Prostate gland (tissue), 2 donors: ENCODE measurements at regions not wholly inside any gene's neighbourhood (a gene's known extent, or its start where the extent isn't known, plus 50 kb on each side); places are given as distances from the start of the nearest gene placed in this dataset.

Source experiments
- POLR2A ChIP-seq: fragments of 450-650 bp; IDR thresholded peaks from one replicate; pipeline ENCODE4 v1.6.1; 2016; ENCODE audit warnings: antibody characterized with exemption, mild to moderate bottlenecking
- TF ChIP-seq, protein P1 (sequence below), 4 experiments: fragments of 200-600 bp in 2 of 4; fragments of 450-650 bp in 2 of 4; sonication (generic) in 2 of 4; IDR thresholded peaks; 1 replicate in 3 of 4; 2 replicates in 1 of 4; pipeline ENCODE4 v1.5.1; 2016 to 2019; ENCODE audit warnings: antibody characterized with exemption in 4 of 4, mild to moderate bottlenecking in 2 of 4, moderate library complexity in 2 of 4

DNA sequence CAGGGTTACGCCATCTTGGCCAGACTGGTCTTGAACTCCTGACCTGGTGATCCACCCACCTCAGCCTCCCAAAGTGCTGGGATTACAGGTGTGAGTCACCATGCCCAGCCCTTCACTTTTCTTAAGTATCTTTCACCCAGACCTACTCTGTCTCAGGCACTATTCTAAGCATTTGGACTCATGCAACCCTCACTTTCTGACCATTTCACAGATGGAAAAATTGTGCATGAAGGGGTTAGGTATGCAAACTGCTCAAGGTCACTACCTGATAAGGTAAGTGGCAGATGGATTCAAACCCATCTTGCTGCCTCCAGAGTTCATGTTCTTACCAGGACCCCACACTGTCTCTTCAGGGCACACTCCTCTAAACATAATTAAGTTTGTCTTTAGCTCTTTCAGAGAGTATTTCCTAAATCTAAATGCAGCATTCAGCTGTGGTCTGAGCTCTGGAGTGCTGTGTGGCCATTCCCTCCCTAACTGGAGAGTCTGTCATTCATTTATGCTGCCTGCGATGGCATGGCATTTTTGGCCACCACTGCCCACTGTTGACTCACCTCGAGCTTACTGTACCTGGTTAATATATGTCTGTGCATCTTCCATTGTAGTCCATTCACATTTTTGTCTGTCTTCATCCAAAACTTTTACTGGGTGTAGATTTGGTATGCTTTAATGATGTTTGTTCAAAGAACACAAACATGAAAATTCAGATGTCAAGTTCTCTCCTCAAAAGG is 88.4 kb downstream of the CCDC71L start:
- TF ChIP-seq, protein P1, sequence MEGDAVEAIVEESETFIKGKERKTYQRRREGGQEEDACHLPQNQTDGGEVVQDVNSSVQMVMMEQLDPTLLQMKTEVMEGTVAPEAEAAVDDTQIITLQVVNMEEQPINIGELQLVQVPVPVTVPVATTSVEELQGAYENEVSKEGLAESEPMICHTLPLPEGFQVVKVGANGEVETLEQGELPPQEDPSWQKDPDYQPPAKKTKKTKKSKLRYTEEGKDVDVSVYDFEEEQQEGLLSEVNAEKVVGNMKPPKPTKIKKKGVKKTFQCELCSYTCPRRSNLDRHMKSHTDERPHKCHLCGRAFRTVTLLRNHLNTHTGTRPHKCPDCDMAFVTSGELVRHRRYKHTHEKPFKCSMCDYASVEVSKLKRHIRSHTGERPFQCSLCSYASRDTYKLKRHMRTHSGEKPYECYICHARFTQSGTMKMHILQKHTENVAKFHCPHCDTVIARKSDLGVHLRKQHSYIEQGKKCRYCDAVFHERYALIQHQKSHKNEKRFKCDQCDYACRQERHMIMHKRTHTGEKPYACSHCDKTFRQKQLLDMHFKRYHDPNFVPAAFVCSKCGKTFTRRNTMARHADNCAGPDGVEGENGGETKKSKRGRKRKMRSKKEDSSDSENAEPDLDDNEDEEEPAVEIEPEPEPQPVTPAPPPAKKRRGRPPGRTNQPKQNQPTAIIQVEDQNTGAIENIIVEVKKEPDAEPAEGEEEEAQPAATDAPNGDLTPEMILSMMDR (IDR thresholded peaks at IDR 0.05), result no peak
- TF ChIP-seq POLR2A, result no peak
